ENCODE measurements at regions not wholly inside any gene's neighbourhood (a gene's known extent, or its start where the extent isn't known, plus 50 kb on each side); places are given as distances from the start of the nearest gene placed in this dataset.

- DNase-seq (ENCODE audit: low read depth, low spot score), result no peak
- Histone ChIP-seq H3K36me3 (ENCODE audit: control insufficient read depth in 1 of 2, insufficient read depth in 2 of 2, low read length in 2 of 2) (no peaks in the 10 kb centered on the region), H3K9me2 (ENCODE audit: insufficient read depth) (no peaks in the 10 kb centered on the region), H3K4me1 (ENCODE audit: control insufficient read depth in 1 of 2, insufficient read depth in 2 of 2, low read length in 2 of 2) (no peaks in the 10 kb centered on the region), H3K4me3 (replicated peaks in 1 of 2; ENCODE audit: low read depth in 1 of 2, low read length in 2 of 2) (no peak overlapping the region), H4K20me1 (ENCODE audit: insufficient read depth) (no peaks in the 10 kb centered on the region), H3K9me3 (ENCODE audit: control insufficient read depth in 1 of 2, insufficient read depth in 1 of 2, low read depth in 1 of 2, low read length in 2 of 2) (no peaks in the 10 kb centered on the region), H3K4me2 (ENCODE audit: low read length) (no peak overlapping the region), H3K9ac (ENCODE audit: low read length) (no peak overlapping the region), H3K27ac (ENCODE audit: low read depth, low read length) (no peak overlapping the region), H2AFZ (ENCODE audit: low read depth, low read length, poor library complexity, severe bottlenecking) (no peak overlapping the region), H3K79me2 (ENCODE audit: insufficient read depth, low read length) (no peaks in the 10 kb centered on the region), H3K27me3 (ENCODE audit: insufficient read depth, low read length) (0 out of 2 replicates have a peak, but pooled peaks cover 5% of the 10 kb centered on the region)
- no peak for ATAC-seq
- ChIA-PET RAD21 (ENCODE audit: low non-redundant PET in 1 of 2, low total read pairs in 2 of 2, uncharacterized antibody in 2 of 2, unreplicated experiment in 2 of 2) (no interaction called here), CTCF (no interaction called here), POLR2A (no interaction called here)
- BruUV-seq (replicated peaks), result no TSS peak
- intact Hi-C loops (cut with micrococcal nuclease), result no loop called here
- no peak for TF ChIP-seq POLR2A (IDR thresholded peaks at IDR 0.05; ENCODE audit: borderline replicate concordance, extremely low read depth, insufficient read depth, insufficient read length)
- TF ChIP-seq CEBPB (IDR thresholded peaks at IDR 0.05; ENCODE audit: low read depth), result no peak
- no peak for TF ChIP-seq EGR1 (IDR thresholded peaks at IDR 0.05; ENCODE audit: low read depth)
- no peak for TF ChIP-seq FOSL1 (IDR thresholded peaks at IDR 0.05; ENCODE audit: low read depth)
- no peak for TF ChIP-seq SP1 (IDR thresholded peaks at IDR 0.05; ENCODE audit: low read depth)
- TF ChIP-seq ZFX (IDR thresholded peaks at IDR 0.05), result no peak
- TF ChIP-seq EZH2 (IDR thresholded peaks at IDR 0.05), result no peak
- no peak for TF ChIP-seq MAX (IDR thresholded peaks at IDR 0.05)
- TF ChIP-seq CTCF (IDR thresholded peaks at IDR 0.05 in 2 of 3, conservative IDR thresholded peaks at IDR 0.05 in 1 of 3; ENCODE audit: borderline replicate concordance in 1 of 3, insufficient read depth in 1 of 3, low read depth in 2 of 3, low read length in 2 of 3), result no peak
- TF ChIP-seq, protein P1, sequence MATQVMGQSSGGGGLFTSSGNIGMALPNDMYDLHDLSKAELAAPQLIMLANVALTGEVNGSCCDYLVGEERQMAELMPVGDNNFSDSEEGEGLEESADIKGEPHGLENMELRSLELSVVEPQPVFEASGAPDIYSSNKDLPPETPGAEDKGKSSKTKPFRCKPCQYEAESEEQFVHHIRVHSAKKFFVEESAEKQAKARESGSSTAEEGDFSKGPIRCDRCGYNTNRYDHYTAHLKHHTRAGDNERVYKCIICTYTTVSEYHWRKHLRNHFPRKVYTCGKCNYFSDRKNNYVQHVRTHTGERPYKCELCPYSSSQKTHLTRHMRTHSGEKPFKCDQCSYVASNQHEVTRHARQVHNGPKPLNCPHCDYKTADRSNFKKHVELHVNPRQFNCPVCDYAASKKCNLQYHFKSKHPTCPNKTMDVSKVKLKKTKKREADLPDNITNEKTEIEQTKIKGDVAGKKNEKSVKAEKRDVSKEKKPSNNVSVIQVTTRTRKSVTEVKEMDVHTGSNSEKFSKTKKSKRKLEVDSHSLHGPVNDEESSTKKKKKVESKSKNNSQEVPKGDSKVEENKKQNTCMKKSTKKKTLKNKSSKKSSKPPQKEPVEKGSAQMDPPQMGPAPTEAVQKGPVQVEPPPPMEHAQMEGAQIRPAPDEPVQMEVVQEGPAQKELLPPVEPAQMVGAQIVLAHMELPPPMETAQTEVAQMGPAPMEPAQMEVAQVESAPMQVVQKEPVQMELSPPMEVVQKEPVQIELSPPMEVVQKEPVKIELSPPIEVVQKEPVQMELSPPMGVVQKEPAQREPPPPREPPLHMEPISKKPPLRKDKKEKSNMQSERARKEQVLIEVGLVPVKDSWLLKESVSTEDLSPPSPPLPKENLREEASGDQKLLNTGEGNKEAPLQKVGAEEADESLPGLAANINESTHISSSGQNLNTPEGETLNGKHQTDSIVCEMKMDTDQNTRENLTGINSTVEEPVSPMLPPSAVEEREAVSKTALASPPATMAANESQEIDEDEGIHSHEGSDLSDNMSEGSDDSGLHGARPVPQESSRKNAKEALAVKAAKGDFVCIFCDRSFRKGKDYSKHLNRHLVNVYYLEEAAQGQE (IDR thresholded peaks at IDR 0.05; ENCODE audit: low read depth), result no peak
- TF ChIP-seq, protein P2, sequence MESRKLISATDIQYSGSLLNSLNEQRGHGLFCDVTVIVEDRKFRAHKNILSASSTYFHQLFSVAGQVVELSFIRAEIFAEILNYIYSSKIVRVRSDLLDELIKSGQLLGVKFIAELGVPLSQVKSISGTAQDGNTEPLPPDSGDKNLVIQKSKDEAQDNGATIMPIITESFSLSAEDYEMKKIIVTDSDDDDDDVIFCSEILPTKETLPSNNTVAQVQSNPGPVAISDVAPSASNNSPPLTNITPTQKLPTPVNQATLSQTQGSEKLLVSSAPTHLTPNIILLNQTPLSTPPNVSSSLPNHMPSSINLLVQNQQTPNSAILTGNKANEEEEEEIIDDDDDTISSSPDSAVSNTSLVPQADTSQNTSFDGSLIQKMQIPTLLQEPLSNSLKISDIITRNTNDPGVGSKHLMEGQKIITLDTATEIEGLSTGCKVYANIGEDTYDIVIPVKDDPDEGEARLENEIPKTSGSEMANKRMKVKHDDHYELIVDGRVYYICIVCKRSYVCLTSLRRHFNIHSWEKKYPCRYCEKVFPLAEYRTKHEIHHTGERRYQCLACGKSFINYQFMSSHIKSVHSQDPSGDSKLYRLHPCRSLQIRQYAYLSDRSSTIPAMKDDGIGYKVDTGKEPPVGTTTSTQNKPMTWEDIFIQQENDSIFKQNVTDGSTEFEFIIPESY (IDR thresholded peaks at IDR 0.05; ENCODE audit: extremely low read depth, insufficient replicate concordance, low read length), result no peak
- TF ChIP-seq YY1 (IDR thresholded peaks at IDR 0.05; ENCODE audit: extremely low read depth, insufficient replicate concordance, low read depth, low read length), result no peak
- TF ChIP-seq JUND (IDR thresholded peaks at IDR 0.05), result no peak
- TF ChIP-seq ZNF274 (IDR thresholded peaks at IDR 0.05; ENCODE audit: low read depth, low read length), result no peak
- TF ChIP-seq RAD21 (IDR thresholded peaks at IDR 0.05; ENCODE audit: low read depth), result no peak
- no peak for TF ChIP-seq POLR2AphosphoS5 (IDR thresholded peaks at IDR 0.05; ENCODE audit: low read depth, low read length)
- TF ChIP-seq ELF1 (IDR thresholded peaks at IDR 0.05; ENCODE audit: borderline replicate concordance, low read depth), result no peak
- no peak for TF ChIP-seq SIN3A (IDR thresholded peaks at IDR 0.05; ENCODE audit: low read depth)
- TF ChIP-seq EZH2phosphoT487 (IDR thresholded peaks at IDR 0.05; ENCODE audit: borderline replicate concordance), result no peak
- TF ChIP-seq TCF7L2 (IDR thresholded peaks at IDR 0.05; ENCODE audit: borderline replicate concordance, extremely low read depth, insufficient read depth, insufficient read length), result no peak
Observed at GRCh38 chr20:56933331-56933698, 304.2 kb downstream of the TFAP2C start.
